LHCN-M2 (cell line): ENCODE measurements at regions not wholly inside any gene's neighbourhood (a gene's known extent, or its start where the extent isn't known, plus 50 kb on each side); places are given as distances from the start of the nearest gene placed in this dataset.

Experiments used
- DNase-seq: peaks from one replicate; pipeline ENCODE4 v3.0.0-alpha.2; 2012; ENCODE audit warnings: low read depth

GRCh38 chr12:94783343-94783742 lies 133.0 kb upstream of the TMCC3 start:
- DNase-seq: no peak

- DNase-seq: no peak
These were observed 131.5 kb upstream of the TMCC3 start for GRCh38 chr12:94781835-94782234.

GRCh38 chr12:94779485-94779884 lies 129.1 kb upstream of the TMCC3 start:
- DNase-seq: peak; percentile 91

GRCh38 chr12:94777936-94778335 lies 127.6 kb upstream of the TMCC3 start:
- no peak for DNase-seq

GRCh38 chr12:94775710-94776109 lies 125.4 kb upstream of the TMCC3 start:
- no peak for DNase-seq

- no peak for DNase-seq
These were observed 121.4 kb upstream of the TMCC3 start for GRCh38 chr12:94771741-94772140.

- DNase-seq: no peak
These were observed 120.8 kb upstream of the TMCC3 start for GRCh38 chr12:94771199-94771598.

- DNase-seq: no peak
These were observed 120.4 kb upstream of the TMCC3 start for GRCh38 chr12:94770791-94771190.

- DNase-seq: no peak
These were observed 119.7 kb upstream of the TMCC3 start for GRCh38 chr12:94769776-94770759.

GRCh38 chr12:94769047-94769420 lies 118.7 kb upstream of the TMCC3 start:
- no peak for DNase-seq

- no peak for DNase-seq
These were observed 118.2 kb upstream of the TMCC3 start for GRCh38 chr12:94768398-94769046.

GRCh38 chr12:94767956-94768355 lies 117.6 kb upstream of the TMCC3 start:
- DNase-seq: no peak

GRCh38 chr12:94766397-94766796 lies 116.0 kb upstream of the TMCC3 start:
- DNase-seq: no peak

- no peak for DNase-seq
These were observed 113.1 kb upstream of the TMCC3 start for GRCh38 chr12:94763462-94763861.

- DNase-seq: no peak
These were observed 112.6 kb upstream of the TMCC3 start for GRCh38 chr12:94762943-94763342.

- DNase-seq: no peak
These were observed 112.0 kb upstream of the TMCC3 start for GRCh38 chr12:94762259-94762942.

GRCh38 chr12:94761559-94761958 lies 111.2 kb upstream of the TMCC3 start:
- DNase-seq: peak; percentile 93

- DNase-seq: peak; percentile 23
These were observed 110.4 kb upstream of the TMCC3 start for GRCh38 chr12:94760786-94761185.

GRCh38 chr12:94756789-94757188 lies 106.4 kb upstream of the TMCC3 start:
- DNase-seq: no peak

- no peak for DNase-seq
These were observed 105.2 kb upstream of the TMCC3 start for GRCh38 chr12:94755598-94755997.

- DNase-seq: peak; percentile 18
These were observed 104.3 kb upstream of the TMCC3 start for GRCh38 chr12:94754653-94755052.

- peak; percentile 6 for DNase-seq
These were observed 102.8 kb upstream of the TMCC3 start for GRCh38 chr12:94753036-94753679.
